ENCODE measurements at regions not wholly inside any gene's neighbourhood (a gene's known extent, or its start where the extent isn't known, plus 50 kb on each side); places are given as distances from the start of the nearest gene placed in this dataset.
"Not testable (repeated sequence)": the region's sequence is repeated elsewhere in the genome, so short reads cannot be mapped to it uniquely, and the experiment has no call there.

DNA sequence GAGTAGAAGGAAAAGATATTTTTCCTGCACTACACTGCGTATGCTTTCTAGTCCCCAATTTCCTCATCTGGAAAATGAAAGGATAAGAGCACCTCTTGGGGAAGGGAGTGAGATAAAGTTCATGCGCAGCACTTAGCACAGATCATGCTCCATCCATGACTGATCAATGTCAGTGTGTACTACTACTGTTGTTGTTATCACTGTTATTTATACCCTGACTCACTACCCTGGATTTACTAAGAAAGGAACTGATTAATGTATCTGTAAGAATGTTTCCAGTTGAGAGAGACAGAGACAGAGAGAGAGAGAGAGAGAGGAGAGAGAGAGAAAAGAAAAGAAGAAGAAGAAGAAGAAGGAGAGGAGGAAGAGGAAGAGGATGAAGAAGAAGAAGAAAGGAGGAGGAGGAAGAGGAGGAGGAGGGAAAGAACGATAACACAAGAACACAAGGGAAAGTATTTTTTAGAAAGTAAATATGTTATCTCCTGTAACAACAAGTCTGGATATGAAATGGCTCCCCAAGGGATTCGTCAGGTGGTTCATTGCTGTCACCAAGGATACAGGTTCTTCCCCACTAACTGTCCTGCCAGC lies 212.2 kb upstream of the PROK2 start:
- DNase-seq = no peak

DNA sequence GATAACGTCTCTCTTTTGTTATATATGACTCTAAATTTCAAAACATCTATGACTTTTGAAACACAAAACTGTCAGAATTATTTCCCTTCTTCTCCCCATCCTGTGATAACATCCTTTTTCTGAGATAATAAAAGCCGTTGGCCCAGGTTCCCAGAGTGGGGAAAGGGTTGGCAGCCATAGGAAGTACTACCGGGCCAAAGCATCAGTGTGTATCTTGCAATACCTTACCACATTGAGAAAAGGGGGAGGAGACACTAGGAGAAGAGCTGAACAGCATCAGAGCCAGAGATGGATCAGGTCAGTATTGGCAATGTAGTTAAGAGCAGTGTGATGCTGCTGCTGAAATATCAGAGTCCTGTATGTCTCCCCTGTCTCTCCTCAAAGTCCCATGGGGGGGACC lies 210.0 kb upstream of the PROK2 start:
- DNase-seq = no peak

DNA sequence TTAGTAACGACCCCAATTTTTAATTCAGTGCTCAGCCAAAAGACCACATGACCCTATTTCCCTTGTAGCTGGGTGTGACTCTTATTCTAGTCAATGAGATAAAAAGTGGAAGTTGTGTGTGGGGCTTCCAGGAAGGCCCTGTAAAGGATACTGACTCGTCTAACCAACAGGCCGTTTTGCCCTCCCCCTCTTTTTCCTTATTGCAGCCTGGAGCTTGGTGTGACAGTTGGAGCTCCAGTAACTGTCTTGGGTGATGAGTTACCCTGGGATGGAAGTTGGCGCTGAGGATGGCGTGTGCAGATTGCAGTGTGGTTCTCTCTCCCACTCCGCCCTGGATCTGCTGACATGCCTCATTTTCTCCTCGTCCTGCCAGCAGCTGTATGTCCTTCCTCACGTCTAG lies 209.3 kb upstream of the PROK2 start:
- no peak for DNase-seq

DNA sequence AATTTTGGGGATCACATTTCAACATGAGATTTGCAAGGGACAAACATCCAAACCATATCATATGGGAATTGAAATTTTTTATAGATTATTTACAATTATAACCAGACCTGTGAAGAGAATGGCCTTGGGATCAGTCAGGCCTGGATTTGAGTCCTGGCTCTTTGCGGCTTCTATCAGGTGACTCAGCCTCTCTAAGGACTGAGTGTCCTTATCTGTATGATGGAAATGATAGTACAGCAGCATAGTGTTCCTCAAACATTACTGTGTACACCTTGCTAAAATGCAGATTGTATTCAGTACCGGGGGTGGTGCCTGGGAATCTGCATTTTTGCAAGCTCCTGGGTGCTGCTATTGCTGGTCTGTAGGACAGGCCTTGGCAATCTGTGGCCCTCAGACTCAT lies 206.7 kb upstream of the PROK2 start:
- no peak for DNase-seq

DNA sequence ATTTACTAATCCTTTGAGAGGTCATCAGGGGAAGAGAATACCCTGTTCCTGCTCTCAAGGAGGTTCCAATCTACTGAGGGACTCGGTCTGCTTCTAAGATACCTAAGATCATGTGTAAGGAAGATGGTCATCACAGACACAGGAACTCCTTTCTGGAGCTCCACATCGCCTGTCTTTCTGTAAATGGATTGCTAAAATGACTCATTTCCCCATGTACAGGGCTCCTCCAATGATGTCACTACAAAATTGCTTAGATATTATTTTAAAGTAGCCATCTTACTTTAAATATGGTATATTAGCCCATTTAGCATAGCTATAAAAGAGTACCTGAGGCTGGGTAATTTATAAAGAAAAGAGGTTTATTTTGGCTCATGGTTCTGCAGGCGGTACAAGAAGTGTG lies 206.1 kb upstream of the PROK2 start:
- DNase-seq = no peak

DNA sequence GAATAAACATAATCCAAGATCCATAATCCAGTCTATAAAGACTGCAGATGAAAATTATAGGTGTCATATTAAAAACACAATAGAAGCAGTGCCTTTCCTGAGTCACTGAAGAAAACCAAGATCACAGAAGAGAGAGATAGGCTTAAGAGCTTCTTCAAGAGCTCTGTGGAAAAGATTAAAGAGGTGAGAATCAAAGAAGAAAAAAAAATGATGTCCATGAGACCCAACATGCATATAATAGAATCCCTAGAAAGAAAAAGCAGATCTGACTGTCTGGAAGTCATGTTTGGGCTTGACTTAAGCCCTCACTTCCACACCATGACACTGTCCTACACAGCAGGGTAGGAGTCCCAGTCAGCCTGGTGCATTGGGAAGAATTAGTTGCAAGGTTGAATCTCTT lies 205.6 kb upstream of the PROK2 start:
- DNase-seq = no peak

DNA sequence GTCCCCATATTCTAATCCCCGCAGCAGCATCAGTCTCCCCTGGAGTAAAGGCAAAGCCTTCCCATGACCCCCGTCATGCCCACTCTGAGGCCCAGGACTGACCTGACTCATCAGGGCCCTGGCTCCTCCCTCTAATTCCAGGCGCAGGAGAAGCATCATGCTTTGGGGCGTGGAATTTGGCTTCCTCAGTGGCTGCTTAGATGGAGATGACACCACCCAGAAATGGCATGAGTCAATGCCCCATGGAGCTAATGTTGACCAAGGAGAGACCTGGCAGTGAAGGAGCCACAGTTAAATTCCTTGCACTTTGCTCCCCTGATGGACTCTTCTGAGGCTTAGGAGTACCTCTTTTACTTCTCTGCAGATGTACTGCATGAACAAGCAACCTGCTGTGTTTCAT lies 204.2 kb upstream of the PROK2 start:
- DNase-seq = no peak

DNA sequence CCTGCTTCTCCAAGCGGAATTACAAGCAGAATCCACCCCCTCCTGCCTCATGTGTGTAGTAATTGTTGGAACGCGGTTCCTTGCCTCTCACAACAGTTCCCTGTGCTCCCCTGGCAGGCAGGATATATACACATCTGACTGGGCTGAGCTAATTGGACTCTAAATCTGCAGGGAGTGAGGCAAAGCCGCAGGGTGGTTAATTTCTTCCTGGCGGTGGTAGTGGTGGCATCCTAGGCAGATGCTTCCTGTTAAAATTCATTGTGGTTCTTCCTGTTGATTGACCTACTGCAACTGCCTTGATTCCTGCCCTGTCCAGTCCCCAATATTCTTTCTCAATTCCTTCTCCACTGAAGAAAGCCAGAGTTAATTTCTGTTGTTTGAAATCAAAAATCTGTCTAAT lies 202.9 kb upstream of the PROK2 start:
- no peak for DNase-seq

DNA sequence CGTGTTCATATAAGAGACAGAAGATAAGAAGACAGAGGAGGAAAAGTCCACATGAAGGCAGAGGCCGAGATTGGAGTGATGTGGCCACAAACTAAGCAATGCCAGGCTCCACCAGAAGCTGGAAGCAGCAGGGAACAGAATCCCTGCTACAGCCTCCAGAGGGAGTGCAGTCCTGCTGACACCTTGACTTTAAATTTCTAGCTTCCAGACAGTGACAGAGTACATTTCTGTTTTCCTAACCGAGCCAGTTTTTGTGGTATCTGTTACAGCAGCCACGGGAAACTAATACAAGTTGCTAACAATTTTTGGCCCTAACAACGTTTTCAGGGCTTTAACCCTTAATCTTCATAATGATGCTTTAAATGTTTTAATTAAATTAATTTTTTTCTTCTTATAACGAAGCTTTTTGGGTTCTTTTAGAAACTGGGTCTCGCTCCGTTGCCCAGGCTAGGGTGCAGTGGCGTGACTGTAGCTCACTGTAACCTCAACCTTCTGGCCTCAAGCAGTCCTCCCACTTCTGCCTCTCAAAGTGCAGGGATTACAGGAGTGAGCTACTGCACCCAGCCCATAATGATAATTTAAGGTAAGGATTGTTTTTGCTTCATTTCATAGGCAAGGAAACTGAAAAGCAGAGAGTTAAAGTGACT lies 202.3 kb upstream of the PROK2 start:
- DNase-seq = no peak

DNA sequence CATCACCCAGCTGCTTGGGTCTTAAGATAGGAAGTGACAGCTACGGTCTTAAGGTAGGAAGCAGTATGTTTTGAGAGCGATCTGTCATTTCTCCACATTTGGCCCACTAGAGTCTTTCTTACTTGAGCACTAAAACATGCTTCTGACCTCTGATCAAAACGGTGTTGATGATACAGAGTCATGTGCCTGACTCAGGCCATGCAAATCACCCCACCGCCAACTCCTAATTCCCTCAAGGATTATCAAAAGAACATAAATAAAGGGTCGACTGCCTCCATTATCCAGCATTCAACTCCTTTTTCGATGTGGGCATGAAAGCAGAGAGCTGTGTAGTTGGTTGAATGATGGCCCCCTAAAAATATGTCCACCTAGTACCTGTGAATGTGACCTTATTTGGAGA lies 201.7 kb upstream of the PROK2 start:
- DNase-seq = no peak

DNA sequence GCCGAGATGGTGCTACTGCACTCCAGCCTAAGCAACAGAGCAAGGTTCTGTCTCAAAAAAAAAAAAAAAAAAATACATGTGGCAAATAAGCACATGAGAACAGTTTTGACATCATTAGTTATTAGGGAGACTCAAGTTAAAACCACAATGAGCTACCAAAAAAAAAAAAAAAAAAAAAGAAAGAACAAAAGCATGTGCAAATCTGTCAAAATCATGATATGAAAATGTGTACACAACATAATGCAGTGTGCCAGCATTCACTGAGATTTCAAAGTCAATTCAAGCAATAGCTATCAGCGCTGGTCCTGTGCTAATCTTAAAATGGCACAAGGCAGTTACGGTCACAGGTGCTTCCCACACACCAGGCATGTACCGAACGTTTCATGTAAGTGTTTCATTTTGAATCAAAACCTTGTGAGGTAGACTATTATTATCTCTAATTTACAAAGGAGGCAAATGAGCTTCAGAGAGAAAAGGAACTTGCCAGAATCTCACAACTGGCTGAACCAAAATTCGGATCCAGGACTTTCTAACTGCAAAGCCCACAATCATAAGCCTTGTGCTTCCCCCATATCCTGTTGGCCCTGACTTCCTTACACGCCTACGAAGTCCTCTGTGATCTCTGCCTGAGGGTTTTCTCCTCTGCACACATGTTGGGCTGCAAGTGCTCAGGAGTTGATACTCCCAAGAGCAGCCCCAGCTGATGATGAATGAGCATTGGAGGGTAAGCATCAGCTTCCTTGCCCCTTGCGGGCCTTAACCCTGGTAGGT lies 200.1 kb upstream of the PROK2 start:
- DNase-seq = no peak

DNA sequence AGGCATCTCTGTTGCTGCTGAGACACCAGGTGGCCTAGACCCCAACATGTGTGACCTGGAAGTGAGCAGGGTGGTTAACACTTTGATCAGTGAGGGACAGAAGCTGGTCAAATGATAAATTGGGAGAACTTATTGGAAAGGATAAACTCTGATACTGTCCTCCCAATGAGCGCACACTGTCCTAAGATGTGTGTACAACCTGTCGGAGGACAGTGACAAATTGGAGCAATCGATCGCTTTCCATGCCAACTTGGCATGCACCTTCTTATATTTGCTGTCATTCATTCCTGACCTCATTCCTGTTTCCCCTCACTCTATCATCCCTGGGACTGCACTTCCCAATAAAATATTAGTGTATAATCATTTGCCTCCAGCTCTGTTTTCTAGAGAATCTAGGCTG lies 198.7 kb upstream of the PROK2 start:
- DNase-seq = no peak

DNA sequence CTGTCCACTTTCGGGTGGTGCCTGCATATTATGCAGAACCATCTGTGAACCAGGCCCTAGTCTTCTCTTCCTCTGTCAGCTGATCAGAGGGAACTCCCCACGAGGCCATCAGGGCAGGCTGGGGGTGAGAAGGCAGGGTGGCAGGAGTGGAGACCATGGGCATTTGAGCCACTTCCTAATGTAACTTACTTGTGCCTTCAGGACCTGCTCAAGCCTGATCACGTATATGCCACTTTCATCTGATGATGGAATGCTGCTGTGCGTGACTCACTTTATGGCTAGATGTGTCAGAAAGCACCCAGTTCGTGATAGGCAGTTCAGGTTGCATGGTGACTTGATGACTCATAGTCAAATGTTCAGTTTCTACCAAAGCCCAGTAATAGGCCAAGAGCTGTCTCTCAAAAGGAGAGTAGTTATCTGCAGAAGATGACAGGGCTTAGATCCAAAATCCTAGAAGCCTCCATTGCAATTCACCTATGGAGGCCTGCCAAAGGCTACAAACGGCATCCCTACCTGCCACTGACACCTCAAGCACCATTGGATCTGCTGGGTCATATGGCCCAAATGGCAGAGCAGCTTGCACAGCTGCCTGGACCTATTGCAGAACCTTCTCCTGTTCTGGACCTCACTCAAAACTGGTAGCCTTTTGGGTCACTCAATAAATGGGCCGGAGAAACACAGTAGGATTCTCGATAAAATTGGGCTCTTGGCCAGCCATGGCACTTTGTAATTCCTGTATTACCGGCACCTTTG lies 197.7 kb upstream of the PROK2 start:
- DNase-seq = not testable (repeated sequence)

DNA sequence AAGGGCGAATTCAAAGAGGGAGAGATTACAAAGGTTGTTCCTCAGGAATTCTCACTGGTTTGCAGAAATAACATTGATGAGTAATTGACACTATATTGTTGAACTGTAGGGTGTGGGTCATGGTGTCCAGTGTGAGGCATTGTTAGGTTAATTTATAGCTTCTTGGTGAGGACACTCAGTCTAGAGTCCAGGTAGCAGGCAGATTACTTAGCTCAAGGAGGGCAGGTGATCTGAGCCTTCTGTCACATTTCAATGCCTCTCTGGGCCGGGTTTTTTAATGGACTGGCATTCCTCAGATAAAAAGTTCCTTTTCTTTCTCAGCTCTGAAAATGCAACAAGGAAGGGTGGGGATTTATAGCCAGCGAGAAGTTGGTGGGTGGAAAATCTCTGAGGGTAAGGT lies 194.2 kb upstream of the PROK2 start:
- DNase-seq = no peak

DNA sequence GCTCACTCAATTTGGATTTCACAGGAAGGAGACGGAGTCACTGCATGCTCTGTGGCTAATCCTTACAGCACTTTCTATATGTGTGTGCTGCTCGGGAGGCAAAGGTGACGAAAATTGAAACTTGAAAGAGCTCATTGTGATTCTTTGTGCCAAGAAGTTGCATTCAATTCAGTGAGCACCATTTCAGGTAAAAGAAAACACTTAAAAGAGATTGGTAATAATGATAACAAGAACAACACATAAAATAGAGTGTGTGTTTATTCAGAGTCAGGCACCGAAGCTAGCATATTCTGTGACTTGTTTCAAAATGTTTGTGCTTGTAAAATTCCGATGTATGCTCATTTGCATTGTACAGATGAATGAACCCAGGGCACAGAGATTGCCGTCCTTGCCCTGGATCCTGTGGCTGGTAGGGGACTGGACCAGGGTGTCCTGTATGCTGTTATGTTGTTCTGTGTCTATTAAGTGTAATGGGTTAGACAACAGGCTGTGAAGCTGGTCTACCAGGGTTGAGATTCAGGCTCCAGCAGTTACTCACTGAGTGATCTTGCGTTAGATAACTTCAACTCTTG lies 193.3 kb upstream of the PROK2 start:
- DNase-seq = no peak

DNA sequence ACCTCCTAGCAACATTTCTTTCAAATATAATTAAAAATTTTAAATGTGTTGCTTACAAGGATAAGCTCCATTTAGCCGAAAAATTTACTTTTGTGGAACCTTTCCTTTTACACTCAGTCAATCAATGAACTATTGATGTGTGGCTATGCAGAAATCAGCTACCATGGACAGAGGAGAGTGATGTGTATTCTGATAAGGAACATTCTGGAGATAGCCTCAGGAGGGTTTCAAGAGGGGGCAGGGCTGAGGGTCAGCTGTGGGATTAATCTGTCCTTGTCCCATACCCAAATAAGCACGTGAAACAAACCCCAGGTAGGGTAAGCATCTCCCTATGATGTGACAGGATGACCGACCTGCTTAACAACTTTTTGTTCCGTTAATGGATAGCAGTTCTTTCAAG lies 192.6 kb upstream of the PROK2 start:
- no peak for DNase-seq

DNA sequence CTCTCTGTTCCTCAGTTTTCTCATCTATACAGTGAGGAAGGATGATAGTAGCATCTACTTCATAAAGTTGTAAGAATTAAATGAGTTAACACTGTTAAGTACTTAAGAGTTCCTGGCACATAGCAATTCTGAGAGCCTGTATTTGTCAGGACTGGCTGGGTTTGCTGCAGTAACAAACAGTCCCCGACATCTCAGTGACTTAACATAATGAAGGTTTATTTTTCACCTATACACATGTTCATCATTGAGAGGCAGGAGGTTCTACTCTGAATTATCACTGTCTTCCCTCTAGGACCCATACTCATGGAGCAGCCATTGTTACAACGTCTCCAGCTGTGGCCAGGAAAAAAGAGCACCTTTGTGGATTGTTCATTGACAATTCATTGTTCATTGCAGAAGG lies 190.6 kb upstream of the PROK2 start:
- no peak for DNase-seq

DNA sequence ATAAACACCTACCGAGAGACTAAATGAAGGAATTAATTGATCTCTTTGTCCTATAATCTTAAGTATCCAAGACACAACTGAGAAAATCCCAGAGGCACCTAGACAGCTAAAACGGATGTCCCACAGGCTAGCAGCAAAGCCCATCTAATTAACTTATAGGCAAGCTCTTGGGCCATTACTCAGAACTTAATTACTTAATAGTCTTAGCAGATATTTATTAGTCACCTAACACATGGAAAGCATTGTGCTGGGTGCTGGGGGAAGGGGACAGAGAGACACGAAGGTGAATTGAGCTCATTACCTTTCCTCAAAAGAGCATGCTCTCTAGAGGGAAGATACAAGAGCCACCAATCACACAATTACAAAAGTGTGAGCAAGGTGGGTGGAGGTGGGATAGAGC lies 189.8 kb upstream of the PROK2 start:
- no peak for DNase-seq

DNA sequence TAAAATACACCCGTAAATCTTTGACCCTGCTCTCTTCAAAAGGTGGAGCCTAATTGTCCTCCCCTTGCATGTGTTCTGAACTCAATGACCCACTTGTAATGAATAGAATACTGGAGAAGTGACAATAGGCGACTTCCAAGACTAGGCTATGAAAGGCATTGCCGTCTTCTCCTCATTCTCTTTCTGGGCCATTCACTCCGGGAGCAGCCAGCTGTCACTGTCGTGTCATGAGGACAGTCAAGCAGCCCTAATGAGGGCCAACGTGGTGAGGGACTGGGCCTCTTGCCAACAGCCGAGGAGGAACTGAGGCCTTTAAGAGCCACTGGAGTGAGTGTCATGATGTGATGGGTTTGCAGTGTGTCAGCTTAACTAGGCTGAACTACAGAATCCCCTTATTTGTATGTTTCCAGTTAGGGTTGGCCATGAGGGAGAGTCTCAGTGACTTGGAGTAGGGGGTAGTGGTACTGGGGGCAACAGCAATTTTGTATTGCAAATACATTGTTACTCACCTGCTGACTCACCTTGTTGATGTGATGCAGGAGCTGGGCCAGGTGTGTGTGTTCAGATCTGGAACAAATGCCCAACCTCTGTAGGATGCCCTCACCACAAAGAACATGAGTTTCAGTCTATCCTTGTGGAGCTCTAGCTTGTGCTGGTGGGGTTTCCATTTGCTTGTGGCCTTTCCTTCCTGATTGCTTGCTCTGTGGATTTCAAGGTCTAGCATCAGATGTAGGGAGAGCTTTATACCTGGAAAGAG lies 188.5 kb upstream of the PROK2 start:
- peak; percentile 89 for DNase-seq

DNA sequence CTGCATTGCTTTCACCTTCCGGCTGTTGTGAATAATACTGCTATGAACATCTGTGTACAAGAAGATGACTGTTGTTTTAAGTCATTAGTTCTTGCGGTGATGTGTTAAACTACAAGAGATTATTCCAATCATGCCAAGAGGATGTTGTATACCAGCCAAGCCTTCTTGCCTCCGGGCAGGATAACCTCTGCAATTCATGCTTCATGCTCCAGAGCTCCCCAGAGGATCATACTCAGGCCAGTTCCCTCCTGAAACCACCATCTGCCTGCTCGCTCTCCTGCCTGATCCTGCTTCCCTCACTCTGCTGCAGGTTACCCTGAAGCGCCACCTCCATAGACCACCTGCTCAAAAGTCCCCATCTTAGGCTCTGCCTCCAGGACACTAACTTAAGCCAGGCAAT lies 187.1 kb upstream of the PROK2 start:
- DNase-seq = peak; percentile 26

DNA sequence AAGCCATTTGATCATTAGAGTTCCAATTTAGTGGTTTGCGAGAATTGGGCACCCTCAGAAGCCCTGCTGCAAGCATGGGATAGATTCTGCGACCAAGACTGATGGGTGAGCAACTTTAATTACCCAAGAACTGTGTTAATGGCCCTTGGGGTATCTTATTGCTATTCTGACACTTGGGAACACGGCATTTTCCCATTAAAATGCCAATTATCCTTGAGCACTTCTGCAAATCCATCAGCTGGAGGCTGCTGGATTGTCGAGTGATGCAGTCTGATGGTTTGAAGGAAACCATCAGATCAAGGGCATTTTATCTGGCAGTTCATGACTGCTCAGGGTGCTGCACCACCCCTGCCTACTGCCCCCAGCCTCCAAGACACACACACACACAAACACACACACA lies 183.6 kb upstream of the PROK2 start:
- DNase-seq = no peak

DNA sequence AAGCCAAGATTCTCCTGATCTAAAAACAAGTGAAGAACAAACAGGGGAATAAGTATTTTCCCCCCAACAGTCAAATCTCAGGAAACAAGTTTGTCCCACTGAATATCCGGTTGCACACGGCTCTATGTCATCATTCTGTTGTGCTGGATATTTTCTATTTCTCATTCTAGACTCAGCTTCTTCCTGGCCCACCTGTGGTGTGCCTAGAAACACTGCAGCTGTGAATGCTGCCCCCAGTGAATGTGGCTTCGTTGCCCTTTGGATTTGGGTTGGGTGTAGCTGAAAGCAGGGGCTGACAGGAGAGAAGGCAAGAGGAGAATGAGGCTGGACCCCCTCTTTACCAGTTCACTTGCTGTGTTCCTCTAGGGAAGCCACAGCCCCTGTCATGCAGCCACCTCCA lies 181.2 kb upstream of the PROK2 start:
- no peak for DNase-seq

DNA sequence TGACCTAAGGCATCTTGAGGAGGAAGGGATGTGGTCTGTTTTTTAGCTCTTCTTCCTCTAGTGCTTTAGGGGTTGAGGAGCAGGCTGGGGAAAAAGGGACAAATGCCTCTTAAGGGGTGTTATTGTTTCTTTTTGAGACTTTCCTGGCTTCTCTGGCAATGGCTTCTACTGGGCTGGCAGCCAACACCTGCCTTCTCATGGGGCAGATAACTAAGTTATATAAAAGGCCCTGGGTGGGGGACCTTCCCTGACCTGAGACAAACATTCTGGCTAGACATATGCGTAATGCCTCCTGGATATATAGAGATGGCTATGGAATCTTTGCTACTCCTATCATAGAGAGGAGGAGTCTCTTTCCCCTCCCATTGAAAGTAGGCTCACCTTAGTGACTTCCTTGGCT lies 179.2 kb upstream of the PROK2 start:
- no peak for DNase-seq
